Panc1 (cell line): ENCODE measurements at regions not wholly inside any gene's neighbourhood (a gene's known extent, or its start where the extent isn't known, plus 50 kb on each side); places are given as distances from the start of the nearest gene placed in this dataset.

Source experiments
- CTCF ChIP-seq: fragments of 450-650 bp; IDR thresholded peaks from 2 replicates; pipeline ENCODE4 v1.5.1; 2017; ENCODE audit warnings: mild to moderate bottlenecking
- POLR2AphosphoS5 ChIP-seq: IDR thresholded peaks from 2 replicates; pipeline ENCODE4 v1.6.1; 2012; ENCODE audit warnings: mild to moderate bottlenecking, low read depth, low read length, moderate library complexity
- REST ChIP-seq, 2 experiments: IDR thresholded peaks; 2 replicates each; pipeline ENCODE4 v1.6.1; 2011 to 2012; ENCODE audit warnings: low read depth in 2 of 2, control low read depth in 1 of 2, low read length in 1 of 2, mild to moderate bottlenecking in 1 of 2, moderate library complexity in 1 of 2; ENCODE audit not compliant: insufficient read depth in 1 of 2

GRCh38 chr1:5274527-5274926 lies 620.1 kb downstream of the AJAP1 start:
- TF ChIP-seq REST (IDR thresholded peaks at IDR 0.05; ENCODE audit: insufficient read depth in 1 of 2, low read depth in 2 of 2, low read length in 1 of 2) (no peak), CTCF (no peak), POLR2AphosphoS5 (no peak)
